ENCODE measurements at regions not wholly inside any gene's neighbourhood (a gene's known extent, or its start where the extent isn't known, plus 50 kb on each side); places are given as distances from the start of the nearest gene placed in this dataset.
A peak's percentile ranks its signal among the peaks of the same experiment; 100 is the strongest.
"Not testable (repeated sequence)": the region's sequence is repeated elsewhere in the genome, so short reads cannot be mapped to it uniquely, and the experiment has no call there.

DNA sequence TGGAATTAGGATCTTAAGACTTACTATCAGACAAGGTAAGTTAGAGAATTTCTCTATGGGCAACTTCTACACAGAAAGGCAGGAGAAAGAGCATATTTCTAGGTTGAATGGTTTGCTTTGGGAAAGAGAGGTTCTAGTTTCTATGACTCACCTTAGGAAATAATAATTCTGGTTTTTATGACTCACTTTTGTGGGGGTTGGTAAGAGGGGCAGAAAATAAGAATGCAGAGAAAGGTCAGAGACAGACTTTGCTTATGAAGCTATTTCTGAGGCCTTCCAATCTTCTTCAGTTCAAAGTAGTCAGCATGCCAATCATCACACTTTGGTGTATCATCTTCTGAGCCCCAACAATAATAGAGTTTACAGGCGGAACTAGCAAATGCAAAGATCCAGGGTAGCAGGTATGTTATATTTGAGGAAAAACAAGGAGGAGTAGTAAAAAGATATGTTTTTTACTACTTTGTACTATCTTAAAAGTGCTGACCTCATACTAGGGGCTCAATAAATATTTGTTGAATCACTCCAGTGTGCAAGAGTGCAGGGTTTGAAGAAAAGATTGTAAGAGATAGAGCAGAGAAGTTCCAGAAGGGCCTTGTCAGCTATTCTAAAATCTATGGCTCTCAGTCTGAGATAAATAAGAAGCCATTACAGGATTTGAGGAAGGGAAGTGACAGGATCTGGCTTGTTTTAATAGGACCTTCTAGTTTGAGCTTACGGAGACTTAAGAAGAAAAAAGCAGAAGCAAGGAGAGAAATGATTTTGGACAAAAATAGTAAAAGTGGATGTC, 56.7 kb upstream of the LRFN5 start:
- no peak overlapping the region for H3K4me3 ChIP-seq (ENCODE audit: low read depth, low read length)
- peak; percentile 48 for DNase-seq (ENCODE audit: low read depth)
- TF ChIP-seq, protein P1, sequence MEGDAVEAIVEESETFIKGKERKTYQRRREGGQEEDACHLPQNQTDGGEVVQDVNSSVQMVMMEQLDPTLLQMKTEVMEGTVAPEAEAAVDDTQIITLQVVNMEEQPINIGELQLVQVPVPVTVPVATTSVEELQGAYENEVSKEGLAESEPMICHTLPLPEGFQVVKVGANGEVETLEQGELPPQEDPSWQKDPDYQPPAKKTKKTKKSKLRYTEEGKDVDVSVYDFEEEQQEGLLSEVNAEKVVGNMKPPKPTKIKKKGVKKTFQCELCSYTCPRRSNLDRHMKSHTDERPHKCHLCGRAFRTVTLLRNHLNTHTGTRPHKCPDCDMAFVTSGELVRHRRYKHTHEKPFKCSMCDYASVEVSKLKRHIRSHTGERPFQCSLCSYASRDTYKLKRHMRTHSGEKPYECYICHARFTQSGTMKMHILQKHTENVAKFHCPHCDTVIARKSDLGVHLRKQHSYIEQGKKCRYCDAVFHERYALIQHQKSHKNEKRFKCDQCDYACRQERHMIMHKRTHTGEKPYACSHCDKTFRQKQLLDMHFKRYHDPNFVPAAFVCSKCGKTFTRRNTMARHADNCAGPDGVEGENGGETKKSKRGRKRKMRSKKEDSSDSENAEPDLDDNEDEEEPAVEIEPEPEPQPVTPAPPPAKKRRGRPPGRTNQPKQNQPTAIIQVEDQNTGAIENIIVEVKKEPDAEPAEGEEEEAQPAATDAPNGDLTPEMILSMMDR (conservative IDR thresholded peaks at IDR 0.05; ENCODE audit: low read depth, low read length): no peak

DNA sequence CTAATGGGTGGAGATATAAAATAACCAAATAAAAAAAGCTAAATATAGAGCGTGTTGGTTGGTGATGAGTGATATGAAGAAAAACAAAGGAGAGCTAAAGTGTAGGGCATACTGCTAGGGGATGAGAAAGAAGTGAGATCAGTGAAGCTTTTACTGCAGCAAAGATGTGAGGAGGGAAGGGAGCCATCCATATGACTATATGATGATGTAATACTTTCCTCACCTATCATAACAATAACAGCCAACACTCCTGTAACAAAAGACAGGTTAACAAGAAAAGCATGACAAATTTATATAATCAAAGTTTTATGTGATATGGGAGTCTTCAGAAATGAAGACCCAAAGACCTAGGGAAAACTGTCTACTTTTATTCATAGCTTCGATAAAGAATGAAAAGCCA, 57.4 kb upstream of the LRFN5 start:
- TF ChIP-seq, protein P1 (conservative IDR thresholded peaks at IDR 0.05; ENCODE audit: low read depth, low read length): no peak
- H3K4me3 ChIP-seq (ENCODE audit: low read depth, low read length): no peak overlapping the region
- no peak for DNase-seq (ENCODE audit: low read depth)

DNA sequence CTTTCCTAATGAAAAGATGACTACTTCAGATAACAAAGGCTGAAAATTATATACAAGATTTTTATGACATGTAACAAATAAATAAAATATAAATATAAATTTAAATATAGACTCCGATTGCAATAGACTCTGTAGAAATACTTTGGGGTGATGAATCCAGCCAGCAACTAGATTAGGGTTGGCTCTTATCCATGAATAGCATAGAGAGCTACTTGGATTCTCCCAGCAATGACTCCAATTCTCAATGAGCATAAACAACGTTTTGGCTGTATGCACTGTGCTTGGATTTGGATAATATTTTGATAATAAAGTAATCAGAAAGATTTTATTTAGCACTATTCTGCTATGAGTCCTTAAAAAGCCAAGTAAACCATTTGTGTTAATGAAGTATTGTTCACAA, 58.0 kb upstream of the LRFN5 start:
- TF ChIP-seq, protein P1 (conservative IDR thresholded peaks at IDR 0.05; ENCODE audit: low read depth, low read length): no peak
- peak; percentile 21 for DNase-seq (ENCODE audit: low read depth)
- no peak overlapping the region for H3K4me3 ChIP-seq (ENCODE audit: low read depth, low read length)

DNA sequence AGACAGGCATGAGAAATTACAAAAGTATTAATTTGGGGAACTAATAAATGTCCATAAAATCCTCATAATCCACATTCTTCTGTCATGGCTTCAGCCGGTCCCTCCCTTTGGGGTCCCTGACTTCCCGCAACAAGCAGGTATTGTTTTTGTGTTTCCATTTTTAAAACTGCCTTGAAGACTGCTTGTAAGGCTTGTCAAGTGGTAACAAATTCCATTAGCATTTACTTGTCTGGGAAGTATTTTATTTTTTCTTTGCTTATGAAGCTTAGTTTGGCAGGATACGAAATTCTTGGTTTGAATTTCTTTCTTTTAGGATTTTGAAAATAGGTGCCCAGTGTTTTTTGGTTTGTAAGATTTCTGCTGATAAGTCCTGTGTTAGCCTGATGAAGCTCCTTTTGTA, 65.3 kb upstream of the LRFN5 start:
- TF ChIP-seq, protein P1 (conservative IDR thresholded peaks at IDR 0.05; ENCODE audit: low read depth, low read length): no peak
- no peak for DNase-seq (ENCODE audit: low read depth)
- no peak overlapping the region for H3K4me3 ChIP-seq (ENCODE audit: low read depth, low read length)

DNA sequence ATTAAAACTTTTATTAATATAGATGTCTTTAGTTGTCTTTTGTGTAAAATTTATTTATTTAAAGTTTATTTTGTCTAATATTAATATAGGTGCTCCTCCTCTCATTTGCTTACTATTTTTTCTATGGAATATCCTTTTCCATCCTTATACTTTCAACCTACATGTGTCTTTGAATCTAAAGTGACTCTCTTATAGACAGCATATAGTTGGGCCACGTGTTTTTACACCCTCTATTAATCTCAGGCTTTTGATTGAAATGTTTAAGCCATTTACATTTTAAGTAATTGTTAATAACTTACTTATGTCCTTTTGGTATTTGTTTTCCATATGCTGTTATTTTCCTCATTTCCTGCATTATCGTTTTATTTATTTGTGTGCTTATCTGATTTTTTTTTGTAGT, 74.4 kb upstream of the LRFN5 start:
- no peak for DNase-seq (ENCODE audit: low read depth)
- TF ChIP-seq, protein P1 (conservative IDR thresholded peaks at IDR 0.05; ENCODE audit: low read depth, low read length): no peak
- H3K4me3 ChIP-seq (ENCODE audit: low read depth, low read length): no peak overlapping the region

DNA sequence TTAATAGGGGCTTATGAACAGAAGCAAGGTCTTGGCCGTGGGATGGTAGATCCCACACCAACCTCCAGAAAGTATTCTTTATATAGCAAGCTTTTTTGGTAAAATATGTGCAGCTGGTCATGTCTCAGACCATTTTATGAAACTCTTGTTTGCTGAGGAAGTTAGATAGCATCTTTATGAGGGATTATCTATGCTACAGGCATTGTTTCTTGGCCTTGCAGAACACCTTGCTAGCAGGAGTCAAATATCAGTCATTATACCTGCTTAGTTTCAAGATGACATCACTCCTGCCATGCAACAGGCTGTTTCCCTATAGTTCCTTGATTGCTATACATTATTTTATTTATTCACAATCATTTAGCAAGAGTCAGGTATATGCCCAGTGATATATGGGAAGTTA, 84.8 kb upstream of the LRFN5 start:
- TF ChIP-seq, protein P1 (conservative IDR thresholded peaks at IDR 0.05; ENCODE audit: low read depth, low read length): no peak
- DNase-seq (ENCODE audit: low read depth): no peak

DNA sequence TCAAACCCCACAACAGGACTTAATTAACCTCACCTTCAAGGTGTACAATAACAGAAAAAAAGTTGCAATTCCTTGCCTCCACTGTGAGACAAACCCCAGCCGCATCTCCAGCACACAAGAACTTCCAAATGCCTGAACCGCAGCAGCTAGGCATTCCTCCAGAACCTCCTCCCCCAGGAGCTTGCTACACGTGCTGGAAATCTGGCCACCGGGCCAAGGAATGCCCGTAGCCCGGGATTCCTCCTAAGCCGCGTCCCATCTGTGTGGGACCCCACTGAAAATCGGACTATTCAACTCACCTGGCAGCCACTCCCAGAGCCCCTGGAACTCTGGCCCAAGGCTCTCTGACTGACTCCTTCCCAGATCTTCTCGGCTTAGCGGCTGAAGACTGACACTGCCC, 88.6 kb upstream of the LRFN5 start:
- DNase-seq (ENCODE audit: low read depth); H3K4me3 ChIP-seq (ENCODE audit: low read depth, low read length): not testable (repeated sequence)

More for the DNA sequence above, 84.8 kb upstream of the LRFN5 start:
- no peak overlapping the region for H3K4me3 ChIP-seq (ENCODE audit: low read depth, low read length)
